ENCODE measurements at regions not wholly inside any gene's neighbourhood (a gene's known extent, or its start where the extent isn't known, plus 50 kb on each side); places are given as distances from the start of the nearest gene placed in this dataset.

DNA sequence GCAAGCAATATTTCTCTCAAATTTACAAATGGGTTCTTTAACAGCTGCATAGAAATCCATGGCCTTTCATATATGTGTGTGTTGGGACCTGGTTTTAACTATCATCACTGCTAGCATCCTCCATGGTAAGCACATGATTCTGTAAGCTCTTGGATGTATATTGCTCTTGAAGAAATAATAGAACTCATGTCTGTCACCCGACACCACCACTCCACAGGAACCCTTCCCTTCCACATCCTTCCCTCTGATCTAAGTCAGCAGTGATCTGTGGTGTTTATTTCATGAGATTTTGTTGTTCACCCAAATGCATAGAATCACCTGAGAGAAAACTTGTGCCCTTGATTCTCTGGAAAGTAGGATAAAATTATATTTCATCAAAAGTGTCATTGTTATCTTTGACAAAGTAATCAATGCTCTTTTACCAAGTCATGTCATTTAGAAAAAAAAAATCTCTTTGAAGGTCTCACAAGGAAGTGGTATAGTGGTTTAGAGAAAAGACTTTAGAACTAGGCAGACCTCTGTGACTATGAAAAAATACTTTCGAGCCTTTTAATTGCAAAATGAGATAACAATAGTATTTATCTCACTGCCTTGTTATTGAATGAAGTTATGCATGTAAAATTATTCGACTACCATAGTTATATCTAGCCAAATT, 649.8 kb upstream of the SLC35B3 start:
- Histone ChIP-seq H3K4me2 (ENCODE audit: low read length) (no peak overlapping the region), H3K9me3 (ENCODE audit: low read length) (no peaks in the 10 kb centered on the region), H3K4me3 (ENCODE audit: low read length) (no peak overlapping the region), H2AFZ (ENCODE audit: low read length) (no peak overlapping the region), H4K20me1 (ENCODE audit: low read length) (no peaks in the 10 kb centered on the region), H3K27ac (ENCODE audit: low read length) (no peak overlapping the region), H3K27me3 (ENCODE audit: low read length) (peaks cover 79% of the 10 kb centered on the region), H3K9me2 (replicated peaks; ENCODE audit: low read length) (no peaks in the 10 kb centered on the region), H3K79me2 (ENCODE audit: low read length) (no peaks in the 10 kb centered on the region), H3F3A (ENCODE audit: low read length, unreplicated experiment) (no peaks in the 10 kb centered on the region), H3K36me3 (ENCODE audit: low read depth, low read length) (no peaks in the 10 kb centered on the region), H3K4me1 (ENCODE audit: insufficient read depth, low read length) (no peaks in the 10 kb centered on the region), H3K9ac (ENCODE audit: low read length) (no peak overlapping the region)
- ChIA-PET CTCF (no interaction called here), POLR2A (ENCODE audit: unreplicated experiment) (no interaction called here)
- no peak for ATAC-seq
- intact Hi-C loops (cut with micrococcal nuclease) = no loop called here
- no peak for DNase-seq
- BruUV-seq (replicated peaks) = no TSS peak
- TF ChIP-seq EZH2 (IDR thresholded peaks at IDR 0.05; ENCODE audit: low read length, unreplicated experiment) (no peak), EZH2phosphoT487 (IDR thresholded peaks at IDR 0.05; ENCODE audit: borderline replicate concordance, low read length) (no peak)
- TF ChIP-seq, protein P1, sequence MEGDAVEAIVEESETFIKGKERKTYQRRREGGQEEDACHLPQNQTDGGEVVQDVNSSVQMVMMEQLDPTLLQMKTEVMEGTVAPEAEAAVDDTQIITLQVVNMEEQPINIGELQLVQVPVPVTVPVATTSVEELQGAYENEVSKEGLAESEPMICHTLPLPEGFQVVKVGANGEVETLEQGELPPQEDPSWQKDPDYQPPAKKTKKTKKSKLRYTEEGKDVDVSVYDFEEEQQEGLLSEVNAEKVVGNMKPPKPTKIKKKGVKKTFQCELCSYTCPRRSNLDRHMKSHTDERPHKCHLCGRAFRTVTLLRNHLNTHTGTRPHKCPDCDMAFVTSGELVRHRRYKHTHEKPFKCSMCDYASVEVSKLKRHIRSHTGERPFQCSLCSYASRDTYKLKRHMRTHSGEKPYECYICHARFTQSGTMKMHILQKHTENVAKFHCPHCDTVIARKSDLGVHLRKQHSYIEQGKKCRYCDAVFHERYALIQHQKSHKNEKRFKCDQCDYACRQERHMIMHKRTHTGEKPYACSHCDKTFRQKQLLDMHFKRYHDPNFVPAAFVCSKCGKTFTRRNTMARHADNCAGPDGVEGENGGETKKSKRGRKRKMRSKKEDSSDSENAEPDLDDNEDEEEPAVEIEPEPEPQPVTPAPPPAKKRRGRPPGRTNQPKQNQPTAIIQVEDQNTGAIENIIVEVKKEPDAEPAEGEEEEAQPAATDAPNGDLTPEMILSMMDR (conservative IDR thresholded peaks at IDR 0.05; ENCODE audit: low read depth, low read length) = no peak

DNA sequence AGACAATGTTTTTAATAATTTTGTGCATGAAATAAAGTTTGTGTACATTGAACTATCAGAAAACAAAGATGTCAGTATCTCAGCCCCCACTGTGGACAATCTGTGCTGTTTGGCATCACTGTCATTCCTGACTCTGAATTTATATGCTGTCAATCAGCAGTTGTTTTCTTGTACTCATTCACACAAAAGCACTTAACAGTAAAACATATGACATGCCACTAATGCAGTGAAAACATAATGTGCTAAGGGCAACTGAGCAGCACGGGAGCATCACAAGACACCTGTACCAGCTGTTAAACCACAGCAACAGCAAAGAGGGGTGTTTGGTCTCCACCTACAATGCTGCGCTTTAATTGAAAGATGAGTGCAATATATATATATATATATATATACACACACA, 647.8 kb upstream of the SLC35B3 start:
- intact Hi-C loops (cut with micrococcal nuclease) = no loop called here
- BruUV-seq (replicated peaks) = no TSS peak
- H3K79me2 ChIP-seq (ENCODE audit: low read length) = no peaks in the 10 kb centered on the region

DNA sequence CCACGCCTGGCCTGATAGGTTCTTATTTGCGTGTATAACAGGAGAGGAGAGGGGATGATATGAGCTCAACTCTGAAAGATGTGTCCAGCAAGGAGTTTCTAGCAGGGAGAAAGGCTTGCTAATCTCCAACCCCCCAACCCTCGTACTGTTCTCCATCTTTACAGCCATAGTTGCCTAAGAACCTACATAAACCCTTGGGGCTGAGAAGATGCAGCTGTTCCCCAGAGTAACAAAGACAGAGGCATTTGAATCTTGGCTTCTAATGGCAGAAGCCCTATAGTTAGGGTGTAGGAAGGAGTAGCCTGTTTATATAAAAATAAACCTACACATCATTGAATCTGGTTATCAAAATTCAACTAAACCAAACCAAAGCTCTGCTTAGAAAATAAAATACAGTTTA, 631.4 kb upstream of the SLC35B3 start:
- Histone ChIP-seq H3K4me3 (ENCODE audit: low read length) (no peak overlapping the region), H3K9me3 (ENCODE audit: low read length) (no peaks in the 10 kb centered on the region), H3F3A (ENCODE audit: low read length, unreplicated experiment) (no peaks in the 10 kb centered on the region), H4K20me1 (ENCODE audit: low read length) (no peaks in the 10 kb centered on the region), H3K4me2 (ENCODE audit: low read length) (no peak overlapping the region), H3K4me1 (ENCODE audit: insufficient read depth, low read length) (no peaks in the 10 kb centered on the region), H3K79me2 (ENCODE audit: low read length) (no peaks in the 10 kb centered on the region), H3K9me2 (replicated peaks; ENCODE audit: low read length) (no peaks in the 10 kb centered on the region), H3K36me3 (ENCODE audit: low read depth, low read length) (no peaks in the 10 kb centered on the region), H3K27ac (ENCODE audit: low read length) (no peak overlapping the region), H2AFZ (ENCODE audit: low read length) (no peak overlapping the region), H3K9ac (ENCODE audit: low read length) (no peak overlapping the region), H3K27me3 (ENCODE audit: low read length) (peaks cover 30% of the 10 kb centered on the region)
- intact Hi-C loops (cut with micrococcal nuclease) = no loop called here
- no TSS peak for BruUV-seq (replicated peaks)
- ATAC-seq (no peak), DNase-seq (no peak)
- TF ChIP-seq, protein P1 (conservative IDR thresholded peaks at IDR 0.05; ENCODE audit: low read depth, low read length) = no peak
- CTCF ChIA-PET = no interaction called here
- POLR2A ChIA-PET (ENCODE audit: unreplicated experiment) = no interaction called here

More for the DNA sequence above, 647.8 kb upstream of the SLC35B3 start:
- H3K4me1 ChIP-seq (ENCODE audit: insufficient read depth, low read length) = no peaks in the 10 kb centered on the region
- no peaks in the 10 kb centered on the region for H3K9me3 ChIP-seq (ENCODE audit: low read length)
- H3K4me2 ChIP-seq (ENCODE audit: low read length) = no peak overlapping the region
- no peaks in the 10 kb centered on the region for H3K36me3 ChIP-seq (ENCODE audit: low read depth, low read length)
- H3K27me3 ChIP-seq (ENCODE audit: low read length) = peaks cover 76% of the 10 kb centered on the region
- H3K9me2 ChIP-seq (replicated peaks; ENCODE audit: low read length) = no peaks in the 10 kb centered on the region
- CTCF ChIA-PET = no interaction called here
- H3F3A ChIP-seq (ENCODE audit: low read length, unreplicated experiment) = no peaks in the 10 kb centered on the region
- H2AFZ ChIP-seq (ENCODE audit: low read length) = no peak overlapping the region
- no peak overlapping the region for H3K27ac ChIP-seq (ENCODE audit: low read length)
- H3K9ac ChIP-seq (ENCODE audit: low read length) = no peak overlapping the region
- H4K20me1 ChIP-seq (ENCODE audit: low read length) = no peaks in the 10 kb centered on the region
- TF ChIP-seq, protein P1 (conservative IDR thresholded peaks at IDR 0.05; ENCODE audit: low read depth, low read length) = no peak
- TF ChIP-seq EZH2 (IDR thresholded peaks at IDR 0.05; ENCODE audit: low read length, unreplicated experiment) (no peak), EZH2phosphoT487 (IDR thresholded peaks at IDR 0.05; ENCODE audit: borderline replicate concordance, low read length) (no peak)
- no peak for DNase-seq
- ATAC-seq = no peak
- POLR2A ChIA-PET (ENCODE audit: unreplicated experiment) = no interaction called here
- no peak overlapping the region for H3K4me3 ChIP-seq (ENCODE audit: low read length)

Data from PC-3 (cell line).